NCI-H345 treated with DMSO at 0.1 percent for 48 hours (cell line): ENCODE measurements at regions not wholly inside any gene's neighbourhood (a gene's known extent, or its start where the extent isn't known, plus 50 kb on each side); places are given as distances from the start of the nearest gene placed in this dataset.
"Not testable (repeated sequence)": the region's sequence is repeated elsewhere in the genome, so short reads cannot be mapped to it uniquely, and the experiment has no call there.

Experiments used
- DNase-seq: peaks from one replicate; lab custom pipeline; 2025; ENCODE audit not compliant: unreplicated experiment; lab: John Stamatoyannopoulos, UW

DNA sequence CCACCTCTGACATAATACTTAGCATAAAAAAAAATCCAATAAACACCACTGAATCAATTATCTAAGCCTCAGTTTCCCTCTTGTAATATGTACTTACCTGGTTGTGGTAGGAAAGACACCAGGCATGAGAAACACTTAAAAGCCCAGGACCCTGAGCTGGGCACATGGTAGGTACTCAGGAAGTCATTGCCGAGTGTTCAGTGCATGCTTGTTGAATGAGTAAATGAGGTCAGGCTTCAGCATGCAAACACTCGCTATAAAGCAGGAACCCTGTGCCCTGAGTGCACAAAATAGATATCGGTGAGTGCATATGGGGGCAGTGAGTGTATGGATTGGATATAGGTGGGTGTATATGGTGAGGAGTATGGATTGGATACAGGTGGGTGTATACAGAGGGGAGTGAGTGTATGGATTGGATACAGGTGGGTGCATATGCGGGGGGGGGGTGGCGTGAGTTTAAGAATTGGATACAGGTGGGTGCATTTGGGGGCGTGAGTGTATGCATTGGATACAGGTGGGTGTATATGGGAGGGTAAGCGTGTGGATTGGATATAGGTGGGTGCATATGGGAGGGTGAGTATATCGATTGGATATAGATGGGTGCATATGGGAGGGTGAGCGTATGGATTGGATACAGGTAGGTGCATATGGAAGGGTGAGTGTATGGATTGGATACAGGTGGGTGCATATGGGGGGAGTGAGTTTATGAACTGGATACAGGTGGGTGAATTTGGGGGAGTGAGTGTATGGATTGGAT lies 194.3 kb upstream of the MSX2 start:
- DNase-seq, result no peak

DNA sequence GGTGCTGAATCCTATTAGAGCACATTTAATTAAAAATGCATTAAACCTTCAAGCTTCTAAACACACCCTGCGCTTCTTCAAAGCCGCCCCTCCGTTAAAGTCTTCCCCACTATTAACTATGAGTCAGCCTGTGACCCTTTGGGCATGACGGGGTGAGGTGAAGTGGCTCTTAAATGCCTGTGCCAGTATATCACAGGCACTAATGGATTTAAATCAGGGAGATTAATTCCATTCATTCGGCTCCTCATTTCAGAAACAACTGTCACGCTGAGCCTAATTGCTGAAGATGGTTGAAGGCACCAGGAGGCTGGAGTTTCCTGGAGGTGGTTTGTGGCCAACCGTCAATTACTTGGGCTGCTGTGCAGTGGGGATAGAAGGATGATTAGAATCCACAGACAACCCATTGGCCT lies 192.6 kb upstream of the MSX2 start:
- DNase-seq, result no peak

DNA sequence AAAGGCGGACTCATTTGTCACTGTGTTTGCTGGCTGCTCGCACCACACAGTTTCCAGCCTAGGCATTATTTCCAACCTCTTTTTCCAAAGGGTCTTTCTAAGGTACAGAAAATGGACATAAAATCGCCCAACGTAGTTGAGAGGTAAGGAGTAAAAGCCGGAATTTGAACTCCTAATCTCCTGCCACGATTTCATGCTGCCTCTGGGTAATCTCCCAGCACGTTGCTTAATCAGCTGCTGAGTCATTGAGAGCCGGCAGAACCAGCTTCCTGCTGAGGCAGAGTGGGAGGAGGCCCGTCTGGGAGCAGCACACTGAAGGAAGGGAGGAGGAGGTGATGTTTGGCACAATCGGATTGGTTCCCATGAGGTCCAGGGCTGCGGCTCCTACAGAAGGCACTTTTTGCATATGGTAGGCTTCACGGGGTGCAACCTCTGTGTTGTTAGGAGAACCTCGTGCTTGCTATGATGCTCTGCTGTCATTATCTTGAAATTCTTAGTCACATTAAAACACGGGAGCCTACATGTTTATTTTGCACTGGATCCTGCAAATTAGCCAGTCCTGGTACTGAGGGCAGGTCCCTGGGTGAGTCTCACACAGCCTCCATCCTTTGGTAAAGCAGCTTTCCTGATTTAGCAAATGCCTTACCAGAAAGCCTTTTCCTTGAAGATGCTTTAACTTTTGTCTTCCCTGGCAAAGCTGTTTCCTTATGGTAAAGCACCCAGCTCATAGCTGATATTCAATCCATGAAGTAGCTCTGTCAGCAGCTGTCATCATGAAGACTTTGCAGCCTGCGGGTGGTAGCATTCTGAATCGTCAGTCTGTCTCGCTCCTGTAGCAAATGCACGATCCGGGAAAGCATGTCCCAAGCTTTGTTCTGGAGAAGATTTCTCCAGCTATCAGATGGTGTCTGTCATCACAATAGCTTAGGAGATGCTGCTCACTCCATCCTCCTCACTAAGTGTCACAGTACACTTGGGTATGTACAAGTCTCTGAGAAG lies 191.6 kb upstream of the MSX2 start:
- no peak for DNase-seq

DNA sequence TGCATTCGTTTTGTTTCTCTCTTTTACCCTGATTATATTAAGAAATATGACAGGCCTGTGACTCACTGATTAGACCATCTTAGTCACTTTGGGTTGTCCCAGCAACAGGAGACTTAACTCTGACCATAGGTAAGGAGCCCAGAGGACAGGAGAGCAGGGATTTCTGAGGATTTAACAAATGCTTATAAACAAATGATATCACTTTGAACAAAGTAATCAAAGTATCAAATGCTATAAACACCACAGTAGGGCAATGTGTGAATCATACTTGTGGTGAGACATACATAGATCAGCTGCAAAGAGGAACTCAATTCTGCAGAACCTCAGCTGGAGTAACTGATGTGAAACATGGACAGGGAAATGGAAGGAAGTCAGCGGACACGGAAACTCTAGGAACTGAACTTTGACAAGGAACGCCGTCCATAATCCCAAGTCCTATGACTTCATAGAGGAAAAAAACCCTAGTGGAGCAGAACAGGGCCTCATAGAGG lies 190.6 kb upstream of the MSX2 start:
- no peak for DNase-seq

DNA sequence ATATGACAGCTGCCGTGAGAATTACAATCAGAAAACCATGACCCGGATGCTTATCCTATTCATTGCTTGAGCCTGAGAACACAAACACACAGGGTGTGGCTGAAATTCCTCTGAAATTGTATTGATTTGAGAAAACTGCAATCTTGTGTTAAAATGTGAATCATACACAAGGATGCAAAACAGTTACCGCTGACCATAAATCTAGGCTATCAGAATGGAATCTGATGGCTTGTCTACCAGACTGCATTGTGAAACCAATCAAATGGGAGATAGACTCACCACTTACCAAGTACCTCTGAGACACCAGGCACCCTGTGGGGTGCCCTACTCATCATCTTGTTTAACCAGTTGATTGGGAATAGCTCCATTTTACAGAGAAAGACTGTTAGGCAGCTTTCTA lies 188.7 kb upstream of the MSX2 start:
- no peak for DNase-seq

DNA sequence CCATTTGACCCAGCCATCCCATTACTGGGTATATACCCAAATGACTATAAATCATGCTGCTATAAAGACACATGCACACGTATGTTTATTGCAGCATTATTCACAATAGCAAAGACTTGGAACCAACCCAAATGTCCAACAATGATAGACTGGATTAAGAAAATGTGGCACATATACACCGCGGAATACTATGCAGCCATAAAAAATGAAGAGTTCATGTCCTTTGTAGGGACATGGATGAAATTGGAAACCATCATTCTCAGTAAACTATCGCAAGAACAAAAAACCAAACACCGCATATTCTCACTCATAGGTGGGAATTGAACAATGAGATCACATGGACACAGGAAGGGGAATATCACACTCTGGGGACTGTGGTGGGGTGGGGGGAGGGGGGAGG lies 184.6 kb upstream of the MSX2 start:
- DNase-seq, result not testable (repeated sequence)

DNA sequence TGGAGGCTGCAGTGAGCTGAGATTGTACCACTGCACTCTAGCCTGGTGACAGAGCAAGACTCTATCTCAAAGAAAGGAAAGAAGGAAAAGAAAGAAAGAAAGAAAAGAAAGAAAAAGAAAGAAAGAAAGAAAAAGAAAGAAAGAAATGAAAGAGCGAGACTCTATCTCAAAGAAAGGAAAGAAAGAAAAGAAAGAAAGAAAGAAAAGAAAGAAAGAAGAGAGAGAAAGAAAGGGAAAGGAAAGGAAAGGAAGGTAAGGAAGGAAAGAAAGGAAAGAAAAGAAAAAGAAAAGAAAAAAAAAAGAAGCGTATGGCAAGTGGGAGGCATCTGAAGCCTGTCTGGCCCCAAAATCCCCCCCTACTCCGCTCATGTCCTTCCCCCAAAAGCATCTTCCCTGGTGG lies 182.3 kb upstream of the MSX2 start:
- no peak for DNase-seq

DNA sequence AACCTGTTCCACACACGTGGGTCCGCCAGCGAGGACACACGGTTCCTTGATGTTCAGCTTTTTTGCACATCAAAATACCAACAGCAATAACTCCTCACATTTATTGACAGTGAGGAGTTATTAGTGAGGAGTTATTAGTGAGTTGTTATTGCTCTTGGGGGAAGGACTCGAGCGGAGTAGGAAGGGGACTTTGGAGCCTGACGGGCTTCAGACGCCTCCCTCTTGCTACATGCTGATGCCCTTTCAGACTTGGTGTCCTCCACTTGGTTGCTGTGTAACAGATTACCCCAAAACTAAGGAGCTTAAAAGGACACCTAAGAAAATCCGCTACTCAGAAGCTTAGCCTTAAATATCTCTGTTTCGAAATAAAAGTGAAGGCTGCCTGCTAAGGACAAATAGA lies 181.9 kb upstream of the MSX2 start:
- no peak for DNase-seq

DNA sequence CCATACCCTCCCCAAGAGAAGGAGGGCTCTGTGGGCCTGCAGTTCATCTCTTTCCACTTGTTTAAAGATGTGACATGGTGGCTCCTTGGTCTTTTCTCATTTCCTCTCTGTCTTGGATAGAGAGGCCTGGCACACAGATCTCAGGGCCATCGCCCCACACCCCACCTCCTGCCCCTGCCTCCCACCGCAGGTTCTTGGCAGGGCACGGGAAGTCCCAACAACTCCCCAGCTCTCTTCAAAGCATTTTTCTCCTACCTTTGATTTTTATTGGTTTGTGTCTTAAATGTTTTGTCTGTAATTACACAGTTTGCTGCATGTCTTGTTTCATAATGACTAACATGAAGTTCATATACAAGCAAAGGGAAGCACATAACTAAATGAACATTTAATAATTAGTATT lies 178.5 kb upstream of the MSX2 start:
- no peak for DNase-seq

DNA sequence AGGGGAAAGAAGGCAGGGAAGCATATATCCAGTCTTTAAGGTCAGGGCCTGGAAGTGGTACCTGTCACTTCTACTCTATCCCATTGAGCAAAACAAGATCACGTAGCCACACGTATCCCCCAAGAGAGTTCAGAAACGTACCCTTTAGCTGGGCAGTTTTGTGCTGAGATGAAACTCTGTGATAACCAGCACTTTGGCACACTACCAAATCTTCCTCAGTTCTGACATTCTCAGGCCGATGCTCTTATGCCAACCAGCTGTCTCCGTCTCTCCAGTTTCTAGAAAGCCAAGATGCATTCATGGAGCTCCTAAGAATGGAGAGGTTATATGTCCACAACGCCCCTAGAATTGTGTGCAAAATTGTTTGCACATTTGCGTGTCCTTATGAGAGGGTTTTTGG lies 176.6 kb upstream of the MSX2 start:
- no peak for DNase-seq

DNA sequence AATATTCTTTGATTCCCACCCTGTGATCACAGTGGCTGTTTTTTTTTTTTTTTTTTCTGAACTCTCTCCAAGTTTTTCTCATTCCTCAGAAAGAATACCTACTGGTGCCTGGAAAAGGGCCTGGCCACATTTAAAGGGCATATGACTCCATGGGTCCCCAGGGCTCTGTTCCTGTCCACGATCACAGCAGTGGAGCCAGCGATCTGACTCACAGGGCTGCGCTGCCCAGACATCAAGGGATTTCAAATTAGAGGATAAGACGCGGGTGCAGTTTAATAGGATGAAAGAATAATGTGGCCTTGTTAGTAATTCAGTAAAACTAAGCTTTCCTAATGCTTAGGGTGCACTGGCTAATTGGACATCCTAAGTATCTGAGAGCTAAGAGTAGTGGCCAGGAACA lies 175.1 kb upstream of the MSX2 start:
- no peak for DNase-seq

DNA sequence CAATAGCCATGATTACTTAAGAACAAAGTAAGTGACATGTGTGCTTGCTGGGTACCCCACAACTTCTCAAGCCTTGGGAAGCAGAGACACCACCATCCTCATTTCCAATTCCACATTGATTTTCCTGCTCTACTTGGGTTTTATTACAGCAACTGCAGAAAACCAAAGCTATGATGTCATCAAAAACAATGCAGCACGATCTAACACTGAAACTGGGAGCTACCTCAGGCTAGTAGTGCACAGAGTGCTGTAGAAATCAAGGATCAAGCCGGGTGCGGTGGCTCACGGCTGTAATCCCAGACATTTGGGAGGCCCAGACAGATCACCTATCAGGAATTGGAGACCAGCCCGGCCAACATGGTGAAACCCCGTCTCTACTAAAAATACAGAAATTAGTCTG lies 174.4 kb upstream of the MSX2 start:
- DNase-seq, result no peak

DNA sequence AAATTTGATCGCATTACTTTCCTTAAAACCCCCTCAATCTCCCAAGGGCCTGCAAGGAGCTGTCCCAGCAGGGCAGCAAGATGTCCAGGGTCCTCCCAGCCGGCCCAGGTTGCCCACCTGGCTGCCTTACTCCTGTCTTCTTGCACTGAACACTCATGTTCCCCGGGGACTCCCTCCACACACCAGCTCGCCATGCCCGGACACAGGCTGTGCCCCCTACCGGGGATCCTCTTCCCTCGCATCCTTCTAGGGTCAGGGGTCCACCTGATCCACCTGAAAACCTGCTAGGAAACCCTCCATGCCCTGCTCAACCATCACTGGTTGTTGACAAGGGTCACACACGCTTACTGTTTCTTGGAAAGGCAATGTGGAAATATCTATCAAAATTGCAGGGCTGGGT lies 172.0 kb upstream of the MSX2 start:
- no peak for DNase-seq

DNA sequence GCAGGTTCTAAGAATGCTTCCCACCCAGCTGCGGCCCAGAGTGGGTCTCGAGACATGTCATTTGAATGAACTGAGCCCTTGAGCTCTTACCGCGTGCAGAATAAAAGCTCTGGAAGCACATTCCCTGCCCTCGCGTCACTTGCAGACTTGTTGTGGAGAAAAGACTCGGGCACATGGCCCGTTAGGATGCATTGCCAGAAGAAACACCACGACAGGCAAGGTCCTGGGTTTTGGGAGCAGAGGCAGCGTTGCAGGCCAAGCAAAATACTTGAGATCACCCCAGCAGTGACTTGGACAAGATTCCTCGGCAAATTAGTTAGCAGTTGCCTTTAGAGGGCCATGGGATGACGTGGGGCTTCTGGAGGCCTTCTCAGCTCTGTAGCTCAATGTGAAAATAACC lies 170.8 kb upstream of the MSX2 start:
- no peak for DNase-seq

DNA sequence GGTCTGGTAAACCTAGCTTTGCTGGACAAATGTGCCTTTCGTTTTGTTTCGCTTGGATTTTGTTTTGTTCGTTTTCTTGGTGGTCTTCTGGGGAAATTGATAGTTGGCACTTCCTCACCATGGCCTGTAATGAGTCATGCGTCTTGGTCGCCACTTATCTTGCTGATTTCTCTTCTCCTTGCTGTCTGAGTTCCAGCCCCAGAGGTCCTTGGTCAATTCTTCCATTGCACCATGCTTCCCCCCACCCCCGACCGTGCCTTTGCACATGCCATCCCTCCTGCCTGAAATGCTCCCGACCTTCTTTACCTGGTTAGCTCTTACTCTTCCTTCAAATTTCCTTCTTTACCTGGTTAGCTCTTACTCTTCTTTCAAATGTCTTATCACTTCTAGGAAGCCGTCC lies 168.7 kb upstream of the MSX2 start:
- DNase-seq, result no peak

DNA sequence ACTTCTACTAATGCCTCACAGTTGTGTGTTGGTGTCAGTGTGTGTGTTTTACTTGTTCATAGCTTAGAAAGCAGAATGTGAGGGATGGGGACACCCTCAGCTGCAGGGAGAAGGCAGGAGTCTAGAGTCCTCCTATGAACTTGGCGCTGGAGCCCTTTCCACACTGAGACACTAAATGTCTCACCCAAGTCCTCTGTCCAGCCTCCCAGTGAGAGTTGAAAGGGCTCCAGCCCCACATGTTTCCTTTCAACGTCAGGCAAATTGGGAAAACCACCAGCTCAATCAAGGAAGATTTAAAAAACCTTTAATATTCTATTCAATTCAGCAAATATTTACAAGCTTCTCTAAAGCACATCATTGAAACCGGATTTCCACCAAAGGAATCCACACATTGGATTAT lies 167.6 kb upstream of the MSX2 start:
- no peak for DNase-seq

DNA sequence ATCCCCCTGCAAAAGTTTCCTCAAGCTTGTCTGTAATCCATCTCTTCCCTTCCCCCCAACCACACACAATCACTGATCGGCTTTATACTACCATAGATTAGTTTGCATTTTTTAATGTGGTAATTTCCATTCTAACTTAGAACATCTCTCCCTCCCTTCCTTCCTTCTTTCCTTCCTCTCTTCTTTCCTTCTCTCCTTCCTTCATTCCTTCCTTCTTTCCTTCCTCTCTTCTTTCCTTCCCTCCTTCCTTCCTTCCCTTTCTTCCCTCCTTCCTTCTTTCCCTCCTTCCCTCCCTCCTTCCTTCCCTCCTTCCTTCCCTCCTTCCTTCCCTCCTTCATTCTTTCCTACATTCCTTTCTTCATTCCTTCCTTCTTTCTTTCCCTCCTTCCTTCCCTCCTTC lies 166.2 kb upstream of the MSX2 start:
- no peak for DNase-seq

DNA sequence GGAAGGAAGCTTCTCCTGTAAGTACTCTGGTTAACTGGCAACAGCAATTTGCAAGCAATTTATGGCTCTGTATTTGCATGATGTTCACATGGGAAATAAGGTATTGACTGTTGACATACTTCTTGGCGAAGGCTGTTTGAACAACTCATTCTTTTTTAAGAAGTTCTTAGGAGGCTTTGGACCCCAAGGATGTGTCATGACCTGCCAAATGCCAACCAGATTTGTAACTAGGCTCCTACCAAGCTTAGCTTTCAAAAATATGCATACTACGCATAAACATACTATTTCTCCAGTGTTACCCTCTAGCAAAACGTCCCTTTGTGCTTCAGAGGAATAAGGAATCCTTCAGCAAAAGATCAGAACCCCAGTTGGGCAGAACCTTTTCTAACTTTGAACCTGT lies 165.2 kb upstream of the MSX2 start:
- DNase-seq, result no peak

DNA sequence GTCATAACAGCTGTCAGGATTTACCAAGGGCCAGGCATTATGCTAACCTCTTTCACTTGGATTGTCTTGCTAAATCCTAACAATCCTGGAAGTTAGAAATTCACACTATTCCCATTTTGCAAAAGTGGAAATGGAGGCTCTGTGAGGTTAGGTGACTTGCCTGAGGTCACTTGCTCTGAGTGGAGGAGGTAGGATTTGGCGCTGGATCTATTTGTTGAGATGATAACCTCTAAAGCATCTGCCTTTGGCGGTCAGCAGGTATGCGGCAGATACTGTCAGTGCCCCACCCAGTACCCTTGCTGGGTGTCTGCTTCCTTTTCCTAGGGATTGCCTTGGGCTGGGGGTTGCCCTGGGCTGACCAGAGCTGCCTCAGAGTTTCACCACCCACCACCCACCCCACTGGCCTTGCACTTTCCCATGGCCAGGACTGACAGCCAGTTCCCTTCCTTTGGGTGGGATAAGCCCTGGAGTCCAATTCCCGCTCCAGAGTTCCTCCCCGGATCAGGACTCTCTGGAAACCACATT lies 164.8 kb upstream of the MSX2 start:
- DNase-seq, result no peak

DNA sequence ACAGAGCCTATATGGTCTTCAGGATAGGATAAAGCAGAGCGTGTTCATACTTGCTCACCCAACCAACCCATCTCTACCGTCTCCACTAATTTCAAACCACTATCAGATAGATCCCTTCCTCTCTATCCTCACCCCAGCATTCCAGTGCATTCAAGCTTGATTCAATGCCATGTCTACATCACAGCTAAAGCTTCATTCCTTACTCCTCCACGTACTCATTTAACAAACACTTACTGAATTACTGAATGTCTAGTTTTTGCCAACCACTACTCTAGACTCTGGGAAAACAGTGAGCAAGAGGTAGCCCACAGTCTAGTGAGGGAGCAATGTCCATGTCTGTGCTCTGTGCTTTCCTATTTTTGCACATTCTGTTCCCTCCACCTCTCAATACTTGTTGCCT lies 163.5 kb upstream of the MSX2 start:
- no peak for DNase-seq

DNA sequence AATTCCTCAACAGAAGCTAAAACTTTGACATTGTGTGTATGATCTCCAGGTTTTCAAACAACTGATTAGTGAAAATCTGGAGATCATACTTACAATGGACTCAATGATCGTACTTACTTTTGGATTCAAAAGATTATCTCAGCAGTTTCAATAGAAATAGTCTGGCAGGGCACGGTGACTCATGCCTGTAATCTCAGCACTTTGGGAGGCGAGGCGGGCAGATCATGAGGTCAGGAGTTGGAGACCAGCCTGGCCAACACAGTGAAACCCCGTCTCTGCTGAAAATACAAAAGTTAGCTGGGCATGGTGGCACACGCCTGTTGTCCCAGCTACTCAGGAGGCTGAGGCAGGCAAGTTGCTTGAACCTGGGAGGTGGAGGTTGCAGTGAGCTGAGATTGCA lies 161.3 kb upstream of the MSX2 start:
- DNase-seq, result not testable (repeated sequence)

DNA sequence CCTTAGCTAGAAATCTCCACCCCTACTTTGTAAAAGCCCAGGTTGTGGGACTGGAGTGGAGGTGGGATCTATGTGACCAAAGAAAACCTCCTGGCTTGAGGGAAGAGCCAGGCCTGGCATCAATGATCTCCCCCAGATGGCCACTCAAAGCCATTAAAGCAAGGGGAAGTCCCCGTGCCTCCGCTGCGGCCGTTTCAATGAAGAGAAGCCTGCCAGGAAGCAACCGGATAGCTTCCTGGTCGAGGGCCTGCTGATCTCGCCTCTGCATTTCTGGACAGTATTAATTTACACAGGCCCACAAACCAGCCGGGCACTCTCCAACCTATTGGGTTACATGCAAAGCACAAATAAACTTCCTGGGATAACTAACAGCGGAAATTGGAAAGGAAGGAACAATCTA lies 160.5 kb upstream of the MSX2 start:
- no peak for DNase-seq
